Retinal pigment epithelial cell (primary cell): ENCODE measurements at regions not wholly inside any gene's neighbourhood (a gene's known extent, or its start where the extent isn't known, plus 50 kb on each side); places are given as distances from the start of the nearest gene placed in this dataset.
"Not testable (repeated sequence)": the region's sequence is repeated elsewhere in the genome, so short reads cannot be mapped to it uniquely, and the experiment has no call there.

Experiments
- DNase-seq: peaks from one replicate; pipeline ENCODE4 v3.0.0-alpha.2; 2010; ENCODE audit warnings: low read depth
- H3K4me3 ChIP-seq: 2 replicates; pipeline ENCODE4 v1.5.1; 2011; ENCODE audit warnings: mild to moderate bottlenecking, low read length, control low read depth, moderate library complexity
- CTCF ChIP-seq: conservative IDR thresholded peaks from 2 replicates; pipeline ENCODE4 v1.5.1; 2011; ENCODE audit warnings: low read depth, low read length, control low read depth, inconsistent platforms

- no peak for DNase-seq
- TF ChIP-seq CTCF, result no peak
- H3K4me3 ChIP-seq, result no peak overlapping the region
Observed at GRCh38 chr6:144468709-144469108, 183.6 kb downstream of the UTRN start.

DNA sequence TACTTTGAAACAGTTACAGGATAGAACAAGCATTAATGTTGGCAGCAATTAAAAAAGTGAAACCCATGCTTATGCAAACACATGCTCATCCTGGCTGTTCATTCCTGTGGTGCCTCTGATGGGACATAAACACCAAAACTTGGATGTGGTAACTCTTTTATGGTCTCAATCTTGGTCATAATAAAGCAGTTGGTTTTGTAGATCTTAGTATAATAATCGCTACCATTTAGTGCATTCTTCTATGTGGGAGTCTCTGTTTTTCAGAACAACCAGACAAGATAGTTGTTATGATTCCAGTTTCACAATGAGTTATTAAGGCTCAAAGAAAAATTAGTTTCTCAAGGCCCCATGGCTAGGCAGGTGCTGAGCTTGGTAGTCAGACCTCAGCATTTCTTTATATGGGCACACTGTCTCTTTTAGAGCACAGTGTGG is 184.0 kb downstream of the UTRN start:
- no peak for TF ChIP-seq CTCF
- no peak for DNase-seq
- no peak overlapping the region for H3K4me3 ChIP-seq

DNA sequence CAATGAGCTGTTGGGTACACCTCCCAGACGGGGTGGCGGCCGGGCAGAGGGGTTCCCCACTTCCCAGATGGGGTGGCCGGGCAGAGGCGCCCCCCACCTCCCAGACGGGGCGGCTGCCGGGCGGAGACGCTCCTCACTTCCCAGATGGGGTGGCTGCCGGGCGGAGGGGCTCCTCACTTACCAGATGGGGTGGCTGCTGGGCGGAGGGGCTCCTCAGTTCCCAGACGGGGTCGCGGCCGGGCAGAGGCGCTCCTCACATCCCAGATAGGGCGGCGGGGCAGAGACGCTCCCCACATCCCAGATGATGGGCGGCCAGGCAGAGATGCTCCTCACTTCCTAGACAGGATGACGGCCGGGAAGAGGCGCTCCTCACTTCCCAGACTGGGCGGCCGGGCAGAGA is 185.1 kb downstream of the UTRN start:
- DNase-seq, H3K4me3 ChIP-seq: not testable (repeated sequence)

GRCh38 chr6:144471986-144472385 is 186.9 kb downstream of the UTRN start:
- TF ChIP-seq CTCF, result no peak
- DNase-seq, result no peak
- H3K4me3 ChIP-seq, result no peak overlapping the region

DNA sequence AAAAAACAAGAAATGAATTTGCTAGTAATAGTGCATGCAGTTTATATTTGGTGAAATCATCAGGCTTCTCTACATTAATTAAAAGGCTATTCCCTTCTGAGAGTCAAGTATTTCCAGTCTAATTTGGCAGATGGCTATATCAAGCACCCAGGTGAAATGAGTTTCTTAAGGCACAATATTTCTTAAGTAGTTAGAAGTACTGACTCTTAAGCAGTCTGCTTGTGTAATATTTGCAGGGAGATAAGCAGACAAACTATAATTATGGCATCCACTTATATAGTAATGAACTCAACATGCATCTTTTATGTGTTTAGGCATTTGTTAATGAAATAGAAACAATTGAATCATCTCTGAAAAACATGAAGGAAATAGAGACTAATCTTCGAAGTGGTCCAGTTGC is 189.2 kb downstream of the UTRN start:
- no peak for DNase-seq
- TF ChIP-seq CTCF, result no peak
- H3K4me3 ChIP-seq, result no peak overlapping the region

DNA sequence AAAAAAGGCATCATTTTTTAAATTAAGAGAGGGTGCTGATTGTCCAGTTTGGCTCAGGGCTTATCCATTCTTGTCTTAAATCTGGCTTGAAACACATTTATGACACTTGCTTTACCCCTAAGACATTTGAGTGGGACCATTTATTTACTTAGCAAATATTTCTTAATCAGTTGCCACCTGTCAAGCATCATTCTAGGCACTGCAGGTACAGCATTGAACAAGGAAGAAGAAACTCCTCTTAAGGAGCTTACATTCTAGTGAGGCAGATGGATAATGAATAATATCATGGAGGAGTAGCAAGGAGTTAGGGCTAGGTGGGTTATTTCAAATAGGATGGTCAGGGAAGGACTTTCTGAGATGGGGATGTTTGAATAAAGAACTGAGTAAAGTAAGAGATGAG is 189.8 kb downstream of the UTRN start:
- no peak overlapping the region for H3K4me3 ChIP-seq
- no peak for DNase-seq
- no peak for TF ChIP-seq CTCF

- no peak overlapping the region for H3K4me3 ChIP-seq
- no peak for DNase-seq
- no peak for TF ChIP-seq CTCF
Observed at GRCh38 chr6:144475411-144475810, 190.3 kb downstream of the UTRN start.

DNA sequence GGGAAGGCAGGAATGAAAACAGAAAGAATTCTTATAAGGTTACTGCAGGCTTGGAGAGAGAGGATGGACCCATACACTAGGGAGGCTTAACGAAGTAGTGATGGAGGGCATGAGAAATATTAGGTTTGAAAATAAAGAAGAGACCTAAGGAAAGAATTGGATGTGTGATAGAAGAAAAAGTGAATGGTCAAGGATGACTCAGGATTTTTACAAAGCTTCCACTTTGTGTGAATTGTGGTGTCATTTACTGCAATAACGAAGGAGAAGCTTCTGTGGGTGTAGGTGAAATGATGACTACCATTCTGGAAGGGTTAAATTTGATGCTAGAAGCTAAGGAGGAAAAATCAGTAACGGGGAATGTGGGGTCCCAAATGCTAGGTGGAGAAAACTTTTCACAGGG is 191.2 kb downstream of the UTRN start:
- DNase-seq, result no peak
- no peak overlapping the region for H3K4me3 ChIP-seq
- no peak for TF ChIP-seq CTCF
